PFSK-1 (cell line): ENCODE measurements at regions not wholly inside any gene's neighbourhood (a gene's known extent, or its start where the extent isn't known, plus 50 kb on each side); places are given as distances from the start of the nearest gene placed in this dataset.

Source experiments
- FOXP2 ChIP-seq: optimal IDR thresholded peaks from 2 replicates; pipeline ENCODE3; 2011; ENCODE audit warnings: borderline replicate concordance, control low read depth, inconsistent platforms; ENCODE audit not compliant: insufficient read depth; ENCODE audit errors: extremely low read length, extremely low read depth
- POLR2AphosphoS5 ChIP-seq: IDR thresholded peaks from 2 replicates; pipeline ENCODE4 v1.6.1; 2012; ENCODE audit warnings: low read depth, mild to moderate bottlenecking, control low read depth, low read length, moderate library complexity
- SIN3A ChIP-seq: IDR thresholded peaks from 2 replicates; pipeline ENCODE4 v1.6.1; 2012; ENCODE audit warnings: mild to moderate bottlenecking, low read length, moderate library complexity, borderline replicate concordance; ENCODE audit not compliant: insufficient read depth
- TAF1 ChIP-seq: IDR thresholded peaks from 2 replicates; pipeline ENCODE4 v1.6.1; 2012; ENCODE audit warnings: low read length, control low read depth, borderline replicate concordance; ENCODE audit not compliant: insufficient read depth
- TF ChIP-seq, protein P1 (sequence below), 2 experiments: IDR thresholded peaks; 2 replicates each; pipeline versions ENCODE4 v1.6.1 to v1.8.0; 2011 to 2012; ENCODE audit warnings: low read depth in 2 of 2, low read length in 2 of 2, control low read depth in 1 of 2, inconsistent platforms in 1 of 2, mild to moderate bottlenecking in 1 of 2, moderate library complexity in 1 of 2; ENCODE audit not compliant: insufficient read depth in 1 of 2

DNA sequence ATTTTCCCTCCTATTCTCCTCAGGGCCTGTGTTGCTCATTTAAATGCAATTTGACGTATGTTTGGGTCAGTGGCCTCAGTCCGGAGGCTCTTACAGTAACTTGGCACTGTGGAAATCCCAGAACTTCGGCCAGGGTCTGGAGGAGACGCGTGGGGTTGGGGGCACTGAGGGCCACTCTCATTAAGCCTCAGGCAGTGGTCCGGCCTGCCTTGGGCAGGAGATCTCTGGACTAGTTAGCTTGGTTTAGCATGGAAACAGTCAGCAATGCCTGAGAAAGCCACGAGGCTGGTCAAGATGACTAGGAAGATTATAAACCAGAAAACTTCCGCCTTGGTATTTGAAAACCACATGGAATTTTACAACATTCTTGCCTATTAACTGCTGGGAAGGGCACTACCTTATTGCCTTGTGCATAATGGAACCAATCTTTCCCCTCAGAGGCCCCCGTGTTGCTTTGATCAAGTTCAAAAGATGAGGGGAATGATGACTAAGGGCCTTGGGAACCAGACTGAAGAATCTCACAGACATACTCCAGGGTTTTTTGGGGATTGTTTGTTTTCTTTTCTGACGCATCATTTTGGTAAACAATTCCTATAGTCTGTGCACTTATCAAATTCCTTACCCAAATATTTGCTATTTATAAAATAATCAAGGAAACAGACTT is 206.0 kb upstream of the PREP start:
- TF ChIP-seq SIN3A: no peak

DNA sequence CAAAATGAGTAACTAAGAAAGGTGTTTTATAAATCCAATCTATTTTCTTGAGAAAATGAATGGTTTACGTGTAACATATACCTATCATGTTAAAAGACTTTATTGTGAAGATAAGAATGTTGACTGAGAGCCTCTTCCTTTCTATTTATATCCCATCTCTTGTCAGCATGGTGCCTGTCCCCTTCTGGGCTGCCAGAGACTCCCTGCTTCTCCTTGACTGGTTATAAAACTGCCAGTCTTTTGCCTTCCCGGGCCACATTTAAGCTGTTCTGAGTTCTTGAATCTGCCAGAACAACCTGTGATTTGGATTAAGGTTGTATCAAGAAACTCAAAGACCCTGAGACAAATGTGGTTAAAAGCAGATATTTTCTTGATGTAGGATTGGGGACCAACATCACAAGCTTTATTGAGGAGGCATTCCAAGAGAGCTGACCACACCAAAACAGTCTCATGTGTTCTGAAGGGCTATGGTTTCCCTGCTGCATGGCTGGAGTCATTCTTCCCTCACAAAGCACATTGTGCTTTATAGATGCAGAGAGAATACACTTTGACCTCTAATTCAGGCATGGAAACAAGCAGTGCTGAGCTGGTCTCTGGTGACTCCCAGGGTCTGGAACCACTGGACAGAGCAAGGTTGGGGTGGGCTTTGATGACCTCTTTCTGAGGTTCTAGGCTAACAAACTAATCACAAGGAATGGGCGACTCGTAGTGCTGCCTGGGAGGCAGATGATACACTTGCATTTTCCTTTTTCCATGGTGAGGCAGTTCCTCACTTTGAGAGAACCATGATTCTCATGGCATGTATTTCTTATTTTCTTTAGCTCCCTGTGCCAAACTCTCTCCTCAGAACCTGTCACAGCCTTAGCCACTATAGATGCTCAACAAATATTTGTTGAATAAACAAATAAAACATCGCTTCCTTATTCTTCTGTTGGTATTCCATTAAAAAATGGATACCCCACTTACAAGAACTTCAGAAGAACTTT is 205.0 kb upstream of the PREP start:
- TF ChIP-seq SIN3A (no peak), TAF1 (no peak), POLR2AphosphoS5 (no peak), FOXP2 (no peak)
- TF ChIP-seq, protein P1, sequence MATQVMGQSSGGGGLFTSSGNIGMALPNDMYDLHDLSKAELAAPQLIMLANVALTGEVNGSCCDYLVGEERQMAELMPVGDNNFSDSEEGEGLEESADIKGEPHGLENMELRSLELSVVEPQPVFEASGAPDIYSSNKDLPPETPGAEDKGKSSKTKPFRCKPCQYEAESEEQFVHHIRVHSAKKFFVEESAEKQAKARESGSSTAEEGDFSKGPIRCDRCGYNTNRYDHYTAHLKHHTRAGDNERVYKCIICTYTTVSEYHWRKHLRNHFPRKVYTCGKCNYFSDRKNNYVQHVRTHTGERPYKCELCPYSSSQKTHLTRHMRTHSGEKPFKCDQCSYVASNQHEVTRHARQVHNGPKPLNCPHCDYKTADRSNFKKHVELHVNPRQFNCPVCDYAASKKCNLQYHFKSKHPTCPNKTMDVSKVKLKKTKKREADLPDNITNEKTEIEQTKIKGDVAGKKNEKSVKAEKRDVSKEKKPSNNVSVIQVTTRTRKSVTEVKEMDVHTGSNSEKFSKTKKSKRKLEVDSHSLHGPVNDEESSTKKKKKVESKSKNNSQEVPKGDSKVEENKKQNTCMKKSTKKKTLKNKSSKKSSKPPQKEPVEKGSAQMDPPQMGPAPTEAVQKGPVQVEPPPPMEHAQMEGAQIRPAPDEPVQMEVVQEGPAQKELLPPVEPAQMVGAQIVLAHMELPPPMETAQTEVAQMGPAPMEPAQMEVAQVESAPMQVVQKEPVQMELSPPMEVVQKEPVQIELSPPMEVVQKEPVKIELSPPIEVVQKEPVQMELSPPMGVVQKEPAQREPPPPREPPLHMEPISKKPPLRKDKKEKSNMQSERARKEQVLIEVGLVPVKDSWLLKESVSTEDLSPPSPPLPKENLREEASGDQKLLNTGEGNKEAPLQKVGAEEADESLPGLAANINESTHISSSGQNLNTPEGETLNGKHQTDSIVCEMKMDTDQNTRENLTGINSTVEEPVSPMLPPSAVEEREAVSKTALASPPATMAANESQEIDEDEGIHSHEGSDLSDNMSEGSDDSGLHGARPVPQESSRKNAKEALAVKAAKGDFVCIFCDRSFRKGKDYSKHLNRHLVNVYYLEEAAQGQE (IDR thresholded peaks at IDR 0.05; ENCODE audit: insufficient read depth in 1 of 2, low read depth in 2 of 2, low read length in 2 of 2): no peak

DNA sequence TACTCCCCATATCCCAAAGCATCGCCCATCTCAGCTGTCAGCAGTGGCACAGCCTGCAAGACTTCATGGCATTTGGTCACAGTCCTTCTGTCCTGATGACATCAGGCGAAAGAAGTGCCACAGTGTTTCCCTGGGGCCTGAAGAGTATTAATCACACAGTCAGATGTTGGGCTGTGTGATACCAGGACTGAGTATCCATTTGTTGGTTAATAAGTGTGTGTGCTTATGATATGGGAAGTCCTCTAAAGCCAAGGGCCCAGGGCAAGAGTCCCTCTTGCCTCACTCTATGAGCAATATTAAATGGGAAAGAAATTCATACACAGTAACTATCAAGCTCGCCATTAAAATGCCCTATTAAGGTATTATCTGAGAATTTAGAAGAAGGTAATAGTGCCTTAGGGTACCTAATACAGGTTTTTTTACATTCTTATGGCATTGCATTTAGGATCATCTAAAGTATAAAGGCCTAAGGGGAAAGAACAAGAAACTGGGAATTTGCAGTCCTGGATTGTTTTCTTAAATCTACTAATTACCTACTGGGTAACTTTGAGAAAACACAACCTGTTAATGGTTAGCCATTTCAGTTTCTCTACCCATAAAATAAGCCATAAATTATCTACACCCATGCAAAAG is 204.1 kb upstream of the PREP start:
- TF ChIP-seq POLR2AphosphoS5 (no peak), SIN3A (no peak), FOXP2 (no peak), TAF1 (no peak)
- TF ChIP-seq, protein P1 (IDR thresholded peaks at IDR 0.05; ENCODE audit: insufficient read depth in 1 of 2, low read depth in 2 of 2, low read length in 2 of 2): no peak

DNA sequence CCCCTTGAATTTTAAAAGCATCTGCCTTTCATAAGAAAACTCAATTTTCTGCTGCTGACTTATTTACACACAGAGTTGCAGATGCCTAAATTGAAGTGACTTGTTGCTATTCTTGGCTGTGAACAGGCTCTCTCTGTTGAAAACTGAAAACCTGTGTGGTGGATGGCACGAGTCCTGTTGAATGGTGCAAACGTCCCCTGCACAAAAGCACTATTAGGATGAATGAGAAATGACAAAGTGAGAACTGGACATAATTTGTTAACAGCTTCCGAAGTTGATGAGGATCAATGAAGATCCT is 201.7 kb upstream of the PREP start:
- TF ChIP-seq FOXP2: no peak
- TF ChIP-seq, protein P1 (IDR thresholded peaks at IDR 0.05; ENCODE audit: insufficient read depth in 1 of 2, low read depth in 2 of 2, low read length in 2 of 2): no peak
- no peak for TF ChIP-seq POLR2AphosphoS5
- no peak for TF ChIP-seq SIN3A
- TF ChIP-seq TAF1: no peak

DNA sequence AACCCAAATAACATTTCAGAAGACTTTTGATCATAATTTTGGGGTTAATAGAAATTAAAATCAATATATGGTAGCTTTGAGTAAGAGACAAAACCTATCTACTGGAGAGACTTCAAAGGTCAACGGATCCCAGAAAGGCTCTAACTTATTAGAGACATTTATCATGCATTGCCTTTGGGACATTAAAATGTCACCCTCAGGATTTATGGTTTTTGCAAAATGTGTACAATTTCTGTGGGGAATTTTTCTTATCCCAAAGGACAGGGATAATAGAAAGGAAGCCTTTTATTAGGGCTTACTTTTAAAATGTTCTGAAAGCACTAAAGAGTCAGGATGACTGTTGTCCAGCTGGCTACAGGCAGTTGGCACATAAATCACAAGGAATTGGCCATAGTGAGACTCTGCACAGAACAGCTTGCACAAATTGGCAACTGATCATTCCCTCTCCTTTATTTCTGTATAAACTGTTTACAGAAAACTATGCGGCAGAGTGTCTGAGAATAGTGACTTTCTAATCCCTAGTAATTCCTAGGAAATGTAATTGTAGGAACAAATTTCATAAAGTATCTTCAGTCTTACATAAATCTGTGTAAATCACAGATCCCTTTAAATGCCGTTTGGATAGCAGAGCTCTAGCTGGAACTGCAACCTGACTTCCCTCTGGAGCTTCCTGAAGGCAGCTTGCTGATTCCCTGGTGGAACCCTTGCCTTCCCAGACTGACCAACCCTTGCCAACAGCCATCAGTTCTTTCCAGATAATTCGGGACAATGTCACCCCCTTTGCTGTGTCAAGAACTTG is 201.1 kb upstream of the PREP start:
- TF ChIP-seq FOXP2 (no peak), POLR2AphosphoS5 (no peak), TAF1 (no peak), SIN3A (no peak)
- TF ChIP-seq, protein P1 (IDR thresholded peaks at IDR 0.05; ENCODE audit: insufficient read depth in 1 of 2, low read depth in 2 of 2, low read length in 2 of 2): no peak
